ENCODE measurements at regions not wholly inside any gene's neighbourhood (a gene's known extent, or its start where the extent isn't known, plus 50 kb on each side); places are given as distances from the start of the nearest gene placed in this dataset.

- no peak for TF ChIP-seq ZBTB7A (IDR thresholded peaks at IDR 0.05; ENCODE audit: low read depth)
- TF ChIP-seq EGR1 (IDR thresholded peaks at IDR 0.05): no peak
- no peak for TF ChIP-seq YY1 (IDR thresholded peaks at IDR 0.05; ENCODE audit: low read depth)
- no peak for TF ChIP-seq EP300 (IDR thresholded peaks at IDR 0.05; ENCODE audit: borderline replicate concordance)
- no peak for TF ChIP-seq TAF1 (IDR thresholded peaks at IDR 0.05; ENCODE audit: low read depth)
- no peak for TF ChIP-seq USF1 (IDR thresholded peaks at IDR 0.05)
- TF ChIP-seq MAX (IDR thresholded peaks at IDR 0.05): no peak
- no peak for TF ChIP-seq TCF12 (IDR thresholded peaks at IDR 0.05; ENCODE audit: low read depth)
- no peak for TF ChIP-seq NFIC (IDR thresholded peaks at IDR 0.05)
- TF ChIP-seq CREB1 (IDR thresholded peaks at IDR 0.05; ENCODE audit: low read depth): no peak
- no peak for TF ChIP-seq TEAD4 (IDR thresholded peaks at IDR 0.05)
- no peak for TF ChIP-seq RAD21 (IDR thresholded peaks at IDR 0.05; ENCODE audit: low read depth)
- TF ChIP-seq FOXM1 (IDR thresholded peaks at IDR 0.05; ENCODE audit: borderline replicate concordance, low read depth): no peak
- TF ChIP-seq REST (IDR thresholded peaks at IDR 0.05; ENCODE audit: low read depth): no peak
- TF ChIP-seq CEBPB (IDR thresholded peaks at IDR 0.05): no peak
Measured at GRCh38 chr2:151197184-151198108, 64.2 kb downstream of the RBM43 start.

GRCh38 chr2:151193576-151193975 lies 68.1 kb downstream of the RBM43 start:
- no peak for TF ChIP-seq MAX (IDR thresholded peaks at IDR 0.05)
- no peak for TF ChIP-seq TCF12 (IDR thresholded peaks at IDR 0.05; ENCODE audit: low read depth)
- TF ChIP-seq ZBTB7A (IDR thresholded peaks at IDR 0.05; ENCODE audit: low read depth): no peak
- TF ChIP-seq YY1 (IDR thresholded peaks at IDR 0.05; ENCODE audit: low read depth): no peak
- TF ChIP-seq REST (IDR thresholded peaks at IDR 0.05; ENCODE audit: low read depth): no peak
- no peak for TF ChIP-seq CREB1 (IDR thresholded peaks at IDR 0.05; ENCODE audit: low read depth)
- TF ChIP-seq CEBPB (IDR thresholded peaks at IDR 0.05): no peak
- no peak for TF ChIP-seq NFIC (IDR thresholded peaks at IDR 0.05)
- no peak for TF ChIP-seq FOXM1 (IDR thresholded peaks at IDR 0.05; ENCODE audit: borderline replicate concordance, low read depth)

GRCh38 chr2:151192681-151193080 lies 69.0 kb downstream of the RBM43 start:
- TF ChIP-seq NFIC (IDR thresholded peaks at IDR 0.05): no peak
- no peak for TF ChIP-seq TAF1 (IDR thresholded peaks at IDR 0.05; ENCODE audit: low read depth)
- TF ChIP-seq TCF12 (IDR thresholded peaks at IDR 0.05; ENCODE audit: low read depth): no peak
- no peak for TF ChIP-seq RAD21 (IDR thresholded peaks at IDR 0.05; ENCODE audit: low read depth)
- no peak for TF ChIP-seq ZBTB7A (IDR thresholded peaks at IDR 0.05; ENCODE audit: low read depth)
- TF ChIP-seq TEAD4 (IDR thresholded peaks at IDR 0.05): no peak
- no peak for TF ChIP-seq USF1 (IDR thresholded peaks at IDR 0.05)

GRCh38 chr2:151191001-151191400 lies 70.7 kb downstream of the RBM43 start:
- TF ChIP-seq FOXM1 (IDR thresholded peaks at IDR 0.05; ENCODE audit: borderline replicate concordance, low read depth): no peak
- no peak for TF ChIP-seq NFIC (IDR thresholded peaks at IDR 0.05)
- TF ChIP-seq TAF1 (IDR thresholded peaks at IDR 0.05; ENCODE audit: low read depth): no peak
- no peak for TF ChIP-seq YY1 (IDR thresholded peaks at IDR 0.05; ENCODE audit: low read depth)
- TF ChIP-seq REST (IDR thresholded peaks at IDR 0.05; ENCODE audit: low read depth): no peak
- no peak for TF ChIP-seq CEBPB (IDR thresholded peaks at IDR 0.05)
- TF ChIP-seq EP300 (IDR thresholded peaks at IDR 0.05; ENCODE audit: borderline replicate concordance): no peak
- no peak for TF ChIP-seq RAD21 (IDR thresholded peaks at IDR 0.05; ENCODE audit: low read depth)
- no peak for TF ChIP-seq TEAD4 (IDR thresholded peaks at IDR 0.05)
- TF ChIP-seq EGR1 (IDR thresholded peaks at IDR 0.05): no peak
- no peak for TF ChIP-seq TCF12 (IDR thresholded peaks at IDR 0.05; ENCODE audit: low read depth)
- TF ChIP-seq ZBTB7A (IDR thresholded peaks at IDR 0.05; ENCODE audit: low read depth): no peak
- no peak for TF ChIP-seq USF1 (IDR thresholded peaks at IDR 0.05)
- no peak for TF ChIP-seq MAX (IDR thresholded peaks at IDR 0.05)
- TF ChIP-seq CREB1 (IDR thresholded peaks at IDR 0.05; ENCODE audit: low read depth): no peak
